ENCODE measurements at regions not wholly inside any gene's neighbourhood (a gene's known extent, or its start where the extent isn't known, plus 50 kb on each side); places are given as distances from the start of the nearest gene placed in this dataset.

DNA sequence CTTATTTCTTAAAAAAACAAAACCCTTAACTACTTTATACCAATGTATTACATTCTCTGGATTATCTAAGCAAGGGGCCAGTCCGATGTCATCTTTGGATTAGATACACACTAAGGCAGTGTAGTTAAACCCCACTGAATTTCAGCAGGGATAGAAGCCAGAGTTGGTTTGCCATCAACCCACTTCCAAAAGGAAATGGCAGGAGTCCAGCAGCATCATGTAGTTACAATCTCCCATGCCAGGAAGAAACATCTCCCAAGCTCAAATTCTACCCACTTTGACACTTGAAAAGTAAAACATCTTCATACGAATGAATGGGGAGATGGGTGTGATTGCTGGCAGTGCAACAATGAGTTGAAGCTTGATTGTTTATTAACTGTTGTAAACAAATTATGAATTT lies 203.5 kb upstream of the PLXNC1 start:
- peak in 1 of 58 donors; percentile 1 for DNase-seq

DNA sequence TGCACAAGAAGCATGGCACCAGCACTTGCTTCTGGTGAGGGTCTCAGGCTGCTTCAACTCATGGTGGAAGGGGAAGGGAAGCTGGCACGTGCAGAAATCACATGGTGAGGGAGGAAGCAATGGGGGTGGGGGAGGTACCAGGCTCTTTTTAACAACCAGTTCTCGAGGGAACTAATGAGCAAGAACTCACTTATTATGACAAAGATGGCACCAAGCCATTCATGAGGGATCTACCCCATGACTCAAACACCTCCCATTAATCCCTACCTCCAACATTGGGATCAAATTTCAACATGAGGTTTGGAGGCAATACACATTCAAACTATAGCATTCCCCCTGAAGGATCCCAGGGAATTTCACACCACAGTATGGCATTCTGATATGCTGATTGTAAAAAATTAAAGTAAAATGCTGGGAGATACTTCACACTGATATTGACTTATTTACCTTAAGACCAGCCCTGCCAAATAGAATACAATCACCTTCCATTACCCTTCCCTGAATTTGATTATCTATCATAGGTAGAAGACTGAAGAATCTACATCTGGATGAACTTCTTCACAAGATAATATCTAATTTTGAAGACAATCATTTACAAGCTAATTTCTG lies 201.7 kb upstream of the PLXNC1 start:
- DNase-seq: no peak

DNA sequence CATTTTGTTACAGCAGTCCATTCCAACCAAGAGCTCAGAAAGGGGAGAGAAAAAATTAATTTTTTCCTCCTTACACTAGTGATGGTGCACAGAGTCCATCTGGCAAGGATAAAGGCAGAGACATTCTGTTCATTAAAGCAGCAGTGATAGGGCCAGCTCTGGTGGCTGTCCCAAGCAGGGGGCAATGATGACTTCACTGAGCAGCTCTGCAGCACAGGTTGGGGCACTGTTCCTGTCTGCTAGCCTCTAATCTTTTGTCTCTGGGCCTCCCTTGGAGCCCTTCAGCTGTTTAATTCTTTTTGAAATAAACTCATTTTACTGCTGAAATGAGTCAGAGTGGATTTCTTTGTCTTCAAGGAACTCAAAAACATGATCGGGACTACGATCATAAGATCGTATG lies 200.9 kb upstream of the PLXNC1 start:
- DNase-seq: no peak

DNA sequence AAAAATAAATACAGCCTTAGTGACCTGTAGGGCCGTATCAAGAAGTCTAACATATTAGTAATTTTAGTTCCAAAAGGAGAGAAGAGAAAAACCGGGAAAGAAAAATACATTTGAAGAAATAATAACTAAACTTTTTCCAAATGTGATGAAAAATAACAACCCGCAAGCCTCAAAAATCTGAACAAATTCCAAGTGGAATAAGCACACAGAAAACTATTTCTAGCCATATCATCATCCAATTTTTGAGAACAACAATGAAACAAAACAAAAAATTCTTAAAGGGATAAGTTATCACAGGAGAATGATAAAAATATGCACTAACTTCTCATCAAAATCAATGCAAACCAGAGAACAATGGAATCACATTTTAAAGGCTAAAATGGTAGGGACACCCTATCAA lies 198.1 kb upstream of the PLXNC1 start:
- DNase-seq: no peak

DNA sequence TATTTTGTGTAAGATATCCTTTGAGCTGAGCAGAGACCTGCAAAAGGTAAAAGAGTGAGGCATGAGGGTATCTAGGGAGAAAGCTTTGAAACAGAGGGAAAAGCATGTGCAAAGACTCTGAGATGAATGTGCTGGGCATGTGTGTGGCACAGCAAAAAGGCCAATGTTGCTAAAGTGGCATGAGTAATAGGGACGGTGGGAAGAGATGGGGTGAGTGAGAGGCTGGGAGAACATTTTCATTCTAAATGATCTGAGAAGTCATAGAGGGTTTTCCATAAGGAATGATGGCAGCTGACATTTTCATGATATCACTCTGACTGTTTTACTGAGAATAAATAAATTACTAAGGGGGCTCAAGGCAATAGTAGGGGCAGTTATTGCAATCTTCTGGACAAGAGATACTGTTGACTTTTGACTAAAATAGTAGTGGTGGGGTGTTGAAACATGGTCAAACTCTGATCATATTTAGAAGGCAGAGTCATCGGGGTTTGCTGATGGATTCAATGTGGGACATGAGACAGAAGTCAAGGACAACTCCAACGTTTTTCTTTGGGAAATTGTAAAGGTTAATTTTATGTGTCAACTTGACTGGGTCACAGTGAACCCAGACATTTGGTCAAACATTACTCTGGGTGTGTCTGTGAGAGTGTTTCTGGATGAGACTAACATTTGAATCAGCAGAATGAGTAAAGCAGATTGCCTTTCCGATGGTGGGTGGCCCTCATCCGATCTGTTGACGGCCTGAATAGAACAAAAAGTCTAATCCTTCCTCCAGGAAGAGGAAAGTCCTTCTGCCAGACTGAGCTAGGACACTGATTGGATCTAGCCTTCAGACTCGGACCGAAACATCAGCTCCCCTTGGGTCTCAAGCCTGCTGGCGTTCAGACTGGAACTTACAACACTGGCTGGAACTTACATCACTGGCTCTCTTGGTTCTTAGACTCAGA lies 193.9 kb upstream of the PLXNC1 start:
- no peak for DNase-seq

DNA sequence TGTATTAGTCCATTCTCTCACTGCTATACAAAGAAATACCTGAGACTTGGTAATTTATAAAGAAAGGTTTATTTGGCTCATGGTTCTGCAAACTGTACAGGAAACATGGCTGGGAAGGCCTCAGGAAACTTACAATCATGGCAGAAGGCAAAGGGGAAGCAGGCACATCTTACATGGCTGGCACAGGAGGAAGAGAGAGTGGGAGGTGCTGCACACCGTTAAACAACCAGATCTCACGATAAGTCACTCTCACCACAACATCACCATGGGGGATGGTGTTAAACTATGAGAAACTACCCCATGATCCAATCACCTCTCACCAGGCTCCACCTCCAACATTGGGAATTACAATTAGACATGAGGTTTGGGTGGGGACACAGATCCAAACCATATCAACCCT lies 191.8 kb upstream of the PLXNC1 start:
- no peak for DNase-seq

DNA sequence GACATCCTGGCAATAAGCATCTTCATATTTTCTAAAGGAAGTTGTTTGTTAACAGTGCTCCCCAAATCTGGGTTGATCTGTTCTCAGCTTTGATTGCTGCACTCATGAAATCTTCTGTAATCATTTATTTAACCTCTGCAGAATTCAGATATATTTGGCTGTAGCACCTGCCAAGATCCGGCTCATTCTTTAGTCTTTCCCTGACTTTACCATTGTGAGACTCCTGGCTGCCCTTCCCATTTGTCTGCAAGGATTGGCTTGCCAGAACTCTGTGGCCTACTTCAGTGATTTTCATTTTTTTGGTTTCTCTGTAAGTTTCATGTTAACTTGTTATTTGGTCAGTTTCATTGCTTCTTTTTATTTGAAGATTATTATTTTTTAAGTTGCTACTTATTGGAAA lies 191.2 kb upstream of the PLXNC1 start:
- no peak for DNase-seq

DNA sequence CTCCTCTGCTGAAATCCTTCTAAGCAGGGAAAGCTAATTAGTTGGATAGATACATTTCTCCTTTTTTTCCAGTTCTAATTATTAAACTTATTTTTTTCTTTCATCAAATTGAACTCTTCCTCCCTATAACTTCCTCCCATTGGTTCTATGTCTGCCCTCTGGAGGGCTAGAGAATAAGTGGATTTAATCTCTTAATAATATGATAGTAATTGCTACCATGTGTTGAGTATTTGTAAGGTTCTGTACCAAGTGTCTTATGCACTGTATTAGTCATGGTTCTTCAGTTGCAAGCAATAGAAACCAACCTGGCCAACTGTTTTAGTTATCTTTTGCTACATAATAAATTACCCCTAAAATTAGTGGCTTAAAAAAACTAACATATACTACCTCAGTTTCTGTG lies 190.5 kb upstream of the PLXNC1 start:
- DNase-seq: no peak

DNA sequence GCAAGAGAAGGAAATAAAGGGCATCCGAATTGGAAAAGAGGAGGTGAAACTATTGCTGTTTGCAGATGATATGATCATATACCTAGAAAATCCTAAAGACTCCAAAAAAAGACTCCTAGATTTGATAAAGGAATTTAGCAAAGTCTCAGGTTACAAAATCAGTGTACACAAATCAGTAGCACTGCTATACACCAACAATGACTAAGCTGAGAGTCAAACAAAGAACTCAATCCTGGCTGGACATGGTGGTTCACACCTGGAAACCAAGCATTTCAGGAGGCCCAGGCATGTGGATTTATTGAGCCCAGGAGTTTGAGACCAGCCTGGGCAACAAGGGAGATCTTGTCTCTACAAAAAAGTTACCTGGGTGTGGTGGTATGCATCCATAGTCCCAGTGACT lies 188.7 kb upstream of the PLXNC1 start:
- DNase-seq: no peak

DNA sequence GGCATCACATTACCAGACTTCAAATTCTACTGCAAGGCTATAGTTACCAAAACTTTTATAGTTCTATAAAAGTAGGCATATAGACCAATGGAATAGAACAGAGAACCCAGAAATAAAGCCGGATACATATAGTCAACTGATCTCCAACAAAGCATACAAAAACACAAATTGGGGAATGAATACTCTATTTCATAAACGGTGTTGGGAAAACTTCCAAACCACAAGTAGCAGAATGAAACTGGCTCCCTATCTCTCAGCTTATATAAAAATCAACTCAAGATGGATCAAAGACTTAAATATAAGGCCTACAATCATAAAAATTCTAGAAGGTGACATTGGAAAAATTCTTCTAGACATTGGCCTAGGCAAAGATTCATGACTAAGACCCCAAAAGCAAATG lies 187.9 kb upstream of the PLXNC1 start:
- DNase-seq: no peak

DNA sequence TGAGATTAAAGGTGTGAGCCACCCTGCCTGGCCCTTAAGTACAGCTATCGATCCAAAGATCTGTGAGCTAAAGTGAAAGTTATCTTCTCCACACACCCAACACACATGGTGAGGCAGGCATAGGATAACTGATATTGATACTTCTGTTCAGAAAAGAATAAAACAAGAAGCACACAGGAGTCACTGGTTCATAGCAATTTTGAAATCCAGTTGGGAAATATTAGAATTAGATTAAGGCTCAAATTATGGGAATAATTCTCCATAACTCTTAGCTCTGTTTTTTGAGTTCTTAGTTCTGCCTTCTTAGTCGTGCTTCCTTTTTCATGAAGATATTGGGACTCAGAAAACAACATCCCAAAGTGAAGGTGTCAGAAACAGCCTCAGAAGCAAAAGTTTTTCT lies 186.0 kb upstream of the PLXNC1 start:
- no peak for DNase-seq

DNA sequence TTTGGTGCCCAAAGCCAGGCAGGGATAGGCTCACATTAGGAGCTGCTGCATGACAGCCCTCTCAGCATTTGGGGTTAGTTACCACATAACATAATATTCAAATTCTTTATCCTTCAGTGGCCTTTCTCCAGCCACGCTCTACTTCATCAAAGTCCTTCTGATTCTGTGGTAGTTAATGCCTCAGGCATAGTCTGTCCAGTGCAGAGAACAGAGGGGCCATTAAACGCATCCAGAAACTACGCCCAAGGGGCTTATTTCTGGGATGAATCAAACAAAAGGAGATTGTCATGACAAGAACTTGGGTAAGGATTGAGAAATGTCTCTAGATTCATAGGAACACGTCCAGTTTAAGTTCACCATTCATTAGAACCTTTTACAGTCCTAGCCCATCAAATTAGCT lies 183.4 kb upstream of the PLXNC1 start:
- no peak for DNase-seq

DNA sequence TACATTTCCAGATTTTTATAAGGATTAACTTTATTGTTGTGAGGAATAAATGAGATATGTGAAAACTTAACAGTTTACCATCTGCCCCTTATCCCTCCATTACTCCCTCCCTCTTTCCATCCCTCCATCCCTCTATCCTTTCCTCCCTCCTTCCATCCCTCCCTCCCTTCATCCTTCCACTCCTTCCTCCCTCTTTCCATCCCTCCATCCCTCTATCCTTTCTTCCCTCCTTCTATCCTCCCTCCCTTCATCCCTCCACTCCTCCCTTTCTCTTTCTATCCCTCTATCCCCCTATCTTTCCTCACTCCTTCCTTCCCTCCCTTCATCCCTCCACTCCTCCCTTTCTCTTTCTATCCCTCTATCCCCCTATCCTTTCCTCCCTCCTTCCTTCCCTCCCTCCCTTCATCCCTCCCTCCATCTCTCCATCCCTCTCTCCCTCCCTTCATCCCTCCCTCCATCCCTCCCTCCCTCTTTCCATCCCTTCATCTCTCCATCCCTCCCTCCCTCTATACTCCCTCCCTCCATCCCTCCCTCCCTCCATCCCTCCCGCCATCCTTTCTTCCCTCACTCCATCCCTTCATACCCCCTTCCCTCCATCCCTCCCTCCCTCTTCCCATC lies 181.8 kb upstream of the PLXNC1 start:
- DNase-seq: no peak

DNA sequence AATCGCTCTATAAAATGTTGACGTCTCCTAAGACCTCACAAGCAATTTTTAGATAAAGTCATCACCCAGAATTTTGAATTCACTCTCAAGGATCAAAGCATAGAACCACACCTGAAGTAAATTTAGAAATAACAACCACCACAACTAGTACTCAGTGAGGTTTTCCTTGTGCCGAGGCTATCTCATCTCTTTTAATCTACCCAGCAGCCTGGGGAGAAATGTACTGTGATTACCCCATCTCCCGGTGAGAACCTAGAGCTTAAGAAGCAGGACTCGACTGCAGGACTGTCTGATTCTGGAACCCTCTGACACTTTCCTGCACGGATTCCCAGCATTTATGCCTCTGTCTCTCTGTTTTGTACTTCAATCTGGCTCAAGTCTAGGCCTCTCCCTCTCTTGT lies 180.9 kb upstream of the PLXNC1 start:
- DNase-seq: no peak

DNA sequence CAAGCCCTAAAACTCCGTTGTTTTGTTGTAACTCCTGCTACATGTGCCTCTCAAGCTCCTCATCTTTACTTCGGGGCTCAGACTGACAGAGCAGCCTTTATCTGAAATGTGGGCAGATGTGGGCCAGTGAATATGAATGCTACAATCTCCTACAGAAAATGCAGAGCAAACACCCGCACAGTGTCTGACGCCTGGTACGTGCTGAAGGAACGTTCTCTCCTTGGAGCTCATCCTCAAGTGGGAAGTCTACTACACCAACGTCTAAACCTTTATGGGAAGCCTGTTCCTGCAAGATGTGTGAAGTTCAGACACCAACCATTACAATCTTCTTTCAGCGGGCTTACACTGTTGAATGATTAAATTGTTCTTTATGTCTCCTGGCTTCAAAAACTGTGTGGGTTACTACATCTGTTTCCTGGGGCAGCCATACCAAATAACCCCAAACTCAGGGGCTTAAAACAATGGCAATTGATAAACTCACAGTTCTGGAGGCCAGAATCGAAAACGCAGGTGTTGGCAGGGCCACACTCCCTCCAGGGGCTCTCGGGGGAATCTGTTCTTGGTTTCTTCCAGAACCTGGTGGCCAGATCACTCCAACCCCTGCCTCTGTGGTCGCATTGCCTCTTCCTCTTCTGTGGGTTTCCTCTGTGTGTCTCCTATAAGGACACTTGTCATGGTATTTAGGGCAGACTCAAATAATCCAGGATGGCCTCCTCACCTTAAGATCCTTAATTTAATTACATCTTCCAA lies 179.7 kb upstream of the PLXNC1 start:
- peak in 9 of 58 donors; percentile 12 to 50 (median 25) for DNase-seq

DNA sequence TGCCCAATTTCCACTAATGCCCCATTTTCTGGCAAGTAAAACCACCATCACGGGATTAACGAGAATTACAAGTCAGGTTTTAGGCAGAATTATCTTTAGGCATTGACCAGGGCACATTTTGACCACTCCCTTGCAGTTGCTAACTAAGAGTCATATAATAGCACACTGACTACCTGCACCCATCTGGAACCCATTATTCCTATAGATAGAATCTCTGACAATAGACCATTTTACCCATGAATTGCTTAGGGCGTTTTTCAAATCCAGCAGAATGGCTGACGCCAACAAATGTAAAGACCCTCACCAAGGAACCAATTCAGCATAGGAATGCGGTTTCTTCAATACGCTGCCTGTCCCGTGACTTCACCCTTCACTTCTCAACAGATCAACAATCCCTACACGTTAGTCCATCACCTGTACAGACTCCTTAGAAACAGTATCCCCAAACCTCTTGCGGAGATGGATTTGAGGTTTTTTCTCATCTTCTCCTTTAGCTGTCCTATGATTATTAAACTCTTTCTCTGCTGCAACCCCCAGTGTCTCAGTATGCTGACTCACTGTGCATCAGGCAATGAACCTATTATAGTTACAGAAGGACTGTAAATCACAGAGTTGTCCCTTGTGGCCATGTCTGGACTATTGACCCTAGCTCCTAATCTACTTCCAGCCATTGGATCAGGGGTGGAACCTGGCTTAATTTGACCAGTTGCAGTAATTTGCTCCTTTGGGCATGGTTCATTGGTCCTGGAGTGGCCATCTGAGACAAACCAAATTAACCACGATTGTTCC lies 177.3 kb upstream of the PLXNC1 start:
- no peak for DNase-seq

DNA sequence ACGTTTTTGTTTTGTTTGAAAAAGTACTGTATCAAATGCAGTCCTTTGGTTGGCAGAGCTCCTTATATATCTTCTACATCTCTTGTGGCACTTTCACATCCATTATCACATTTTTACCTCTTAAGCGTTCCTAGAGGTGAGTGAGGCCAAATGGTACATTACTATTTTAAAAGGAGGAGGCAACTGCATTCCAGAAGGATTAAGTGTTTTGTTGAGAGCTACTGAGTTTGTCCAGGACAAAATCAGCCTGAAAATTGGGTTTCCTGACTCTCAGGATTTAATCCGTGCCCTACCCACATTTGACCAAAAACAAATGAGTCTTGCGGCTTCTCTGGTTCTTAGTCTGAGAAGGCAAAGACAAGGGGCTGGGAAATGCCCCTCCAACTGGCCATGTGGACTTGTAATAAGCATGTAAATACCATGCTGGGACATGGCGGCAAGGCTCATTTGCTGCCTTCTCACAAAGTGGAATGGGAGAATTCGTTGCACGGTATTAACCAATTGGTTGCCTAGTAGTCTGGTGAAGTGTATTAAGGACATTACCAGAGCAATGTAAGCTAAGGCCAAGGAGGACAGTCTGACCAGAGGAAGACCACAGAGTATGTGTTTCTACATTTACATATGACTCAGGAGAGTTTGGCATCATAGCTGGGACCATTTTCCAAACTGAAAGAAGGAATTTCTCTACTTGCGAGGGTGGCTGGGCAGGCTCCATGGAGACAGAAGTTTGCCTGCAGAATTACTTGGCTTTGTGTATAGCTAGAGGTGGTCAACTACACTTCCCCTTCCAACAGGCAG lies 175.8 kb upstream of the PLXNC1 start:
- DNase-seq: no peak

DNA sequence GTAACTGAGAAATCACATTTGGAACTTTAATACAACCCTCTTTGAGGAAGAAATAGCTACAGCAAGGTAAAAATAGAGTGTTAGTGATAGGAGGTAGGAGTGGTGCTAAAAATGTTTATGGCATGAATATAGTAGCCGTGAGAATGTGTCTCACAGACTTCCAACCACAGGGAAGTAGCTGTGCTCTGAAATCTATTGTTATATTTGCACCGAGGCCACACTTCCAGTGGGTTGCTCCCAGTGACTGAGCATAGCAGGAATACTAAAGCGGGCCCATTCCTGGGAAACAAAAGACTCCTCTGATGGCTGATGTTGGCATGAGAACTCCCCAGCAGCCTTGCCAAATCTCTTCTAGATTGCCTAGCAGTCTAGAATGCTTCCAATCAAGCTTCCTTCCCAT lies 174.1 kb upstream of the PLXNC1 start:
- DNase-seq: peak in 20 of 58 donors; percentile 5 to 51 (median 26)

DNA sequence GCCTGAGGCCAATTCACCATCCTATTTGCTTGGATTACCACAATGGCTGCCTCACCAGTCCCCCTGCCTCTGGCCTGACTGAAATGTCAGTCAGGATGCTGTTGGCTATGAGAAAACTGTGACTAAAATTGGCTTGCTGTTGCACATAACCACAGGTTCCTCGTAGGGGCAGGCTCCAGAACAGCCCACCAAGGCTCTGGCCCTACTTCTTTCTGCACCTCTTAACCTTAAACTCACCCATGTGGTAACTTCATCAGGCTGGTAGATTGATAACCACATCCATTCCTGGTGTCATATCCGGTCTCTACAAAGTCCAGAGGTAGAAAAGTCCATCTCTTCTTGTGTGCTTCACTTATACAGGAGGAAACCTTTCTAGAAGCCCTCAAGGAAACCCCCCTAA lies 172.4 kb upstream of the PLXNC1 start:
- no peak for DNase-seq

DNA sequence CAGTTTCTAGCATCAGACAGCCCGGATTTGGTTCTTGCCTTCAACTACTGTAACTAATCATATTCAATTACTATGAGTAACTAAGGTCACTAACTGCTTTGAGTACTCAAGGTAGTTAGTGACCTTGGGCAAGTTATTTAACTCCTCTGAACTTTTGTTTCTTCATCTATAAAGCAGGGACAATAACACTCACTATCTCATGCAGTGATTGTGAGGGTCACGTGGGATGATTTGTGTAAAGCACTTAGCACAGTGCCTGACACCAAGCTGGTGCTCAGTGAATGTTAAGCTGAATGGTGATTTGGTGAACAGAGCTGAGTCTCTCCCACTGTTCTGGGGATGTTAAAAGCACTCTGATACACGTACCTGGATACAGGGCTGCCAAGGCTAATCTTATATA lies 171.3 kb upstream of the PLXNC1 start:
- DNase-seq: no peak

Measured in anterior cingulate cortex (tissue), 58 donors.